ENCODE measurements at regions not wholly inside any gene's neighbourhood (a gene's known extent, or its start where the extent isn't known, plus 50 kb on each side); places are given as distances from the start of the nearest gene placed in this dataset.

DNA sequence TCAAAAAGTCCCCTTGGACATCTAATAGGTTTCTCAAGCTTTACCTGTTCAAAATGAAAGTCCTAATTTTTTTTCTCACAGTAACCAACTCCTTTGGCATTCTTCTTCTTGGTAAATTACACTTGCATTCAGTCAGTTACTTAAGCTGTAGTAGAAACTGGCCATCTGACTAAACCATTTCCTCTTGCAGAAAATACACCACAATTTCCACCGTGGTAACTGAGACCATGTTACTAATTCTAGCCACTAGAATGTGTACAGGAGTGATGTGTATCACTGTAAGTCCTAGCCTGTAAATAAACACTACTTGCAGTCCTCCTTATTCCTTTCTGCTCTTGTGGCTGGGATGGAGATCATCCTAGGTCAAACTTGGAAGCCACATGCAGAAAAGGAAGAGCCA lies 965.4 kb upstream of the TMPRSS15 start:
- TF ChIP-seq, protein P1, sequence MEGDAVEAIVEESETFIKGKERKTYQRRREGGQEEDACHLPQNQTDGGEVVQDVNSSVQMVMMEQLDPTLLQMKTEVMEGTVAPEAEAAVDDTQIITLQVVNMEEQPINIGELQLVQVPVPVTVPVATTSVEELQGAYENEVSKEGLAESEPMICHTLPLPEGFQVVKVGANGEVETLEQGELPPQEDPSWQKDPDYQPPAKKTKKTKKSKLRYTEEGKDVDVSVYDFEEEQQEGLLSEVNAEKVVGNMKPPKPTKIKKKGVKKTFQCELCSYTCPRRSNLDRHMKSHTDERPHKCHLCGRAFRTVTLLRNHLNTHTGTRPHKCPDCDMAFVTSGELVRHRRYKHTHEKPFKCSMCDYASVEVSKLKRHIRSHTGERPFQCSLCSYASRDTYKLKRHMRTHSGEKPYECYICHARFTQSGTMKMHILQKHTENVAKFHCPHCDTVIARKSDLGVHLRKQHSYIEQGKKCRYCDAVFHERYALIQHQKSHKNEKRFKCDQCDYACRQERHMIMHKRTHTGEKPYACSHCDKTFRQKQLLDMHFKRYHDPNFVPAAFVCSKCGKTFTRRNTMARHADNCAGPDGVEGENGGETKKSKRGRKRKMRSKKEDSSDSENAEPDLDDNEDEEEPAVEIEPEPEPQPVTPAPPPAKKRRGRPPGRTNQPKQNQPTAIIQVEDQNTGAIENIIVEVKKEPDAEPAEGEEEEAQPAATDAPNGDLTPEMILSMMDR (conservative IDR thresholded peaks at IDR 0.05; ENCODE audit: low read length), result no peak
- TF ChIP-seq EZH2phosphoT487 (IDR thresholded peaks at IDR 0.05; ENCODE audit: borderline replicate concordance, low read depth, low read length), result no peak

Data from OCI-LY7 (cell line).